ENCODE measurements at regions not wholly inside any gene's neighbourhood (a gene's known extent, or its start where the extent isn't known, plus 50 kb on each side); places are given as distances from the start of the nearest gene placed in this dataset.

DNA sequence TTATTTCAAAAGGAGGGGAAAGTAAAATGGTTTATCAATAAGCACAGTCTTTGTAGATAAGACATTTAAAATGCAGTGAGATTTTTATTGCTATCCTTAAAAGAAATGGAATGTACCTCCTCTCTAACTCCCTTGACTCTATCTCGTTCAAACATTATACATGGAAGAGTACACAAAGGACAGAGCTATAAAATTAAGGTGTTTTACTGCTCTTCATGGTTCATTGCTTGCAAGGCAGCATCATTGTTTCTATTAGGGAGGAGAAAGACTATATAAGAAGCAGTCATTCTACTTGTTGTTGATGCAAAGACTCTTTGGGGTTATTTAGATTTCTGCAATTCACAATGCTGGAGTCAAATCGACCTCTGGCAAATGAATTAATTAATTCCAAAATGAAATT is 380.2 kb upstream of the NDST3 start:
- TF ChIP-seq CTCF (conservative IDR thresholded peaks at IDR 0.05; ENCODE audit: low read length) (no peak), EZH2phosphoT487 (IDR thresholded peaks at IDR 0.05; ENCODE audit: borderline replicate concordance) (no peak)
